ENCODE measurements at regions not wholly inside any gene's neighbourhood (a gene's known extent, or its start where the extent isn't known, plus 50 kb on each side); places are given as distances from the start of the nearest gene placed in this dataset.

- no peak overlapping the region for H2AFZ ChIP-seq (ENCODE audit: low read length)
- H3K23ac ChIP-seq (ENCODE audit: insufficient read length, low read depth, low read length), result no peak overlapping the region
- H2BK15ac ChIP-seq (ENCODE audit: low read depth, low read length), result no peak overlapping the region
- no peak overlapping the region for H2BK12ac ChIP-seq (ENCODE audit: insufficient read length, low read depth, low read length)
- WGBS (ENCODE audit: extremely low coverage, insufficient read length, low lambda C conversion rate), result no CpG with 5 or more reads among the region's 1 CpG
- no peaks in the 10 kb centered on the region for H3K23me2 ChIP-seq (ENCODE audit: insufficient read length, low read depth, low read length, poor library complexity, severe bottlenecking)
- H4K20me1 ChIP-seq (ENCODE audit: control insufficient read depth, insufficient read depth, insufficient read length), result no peaks in the 10 kb centered on the region
- no peak overlapping the region for H4K8ac ChIP-seq (replicated peaks; ENCODE audit: insufficient read length, low read depth, low read length)
- H3K27me3 ChIP-seq (ENCODE audit: insufficient read depth, low read length), result no peaks in the 10 kb centered on the region
- H3K9me3 ChIP-seq (ENCODE audit: control insufficient read depth, low read depth, low read length), result no peaks in the 10 kb centered on the region
- no peaks in the 10 kb centered on the region for H3K79me2 ChIP-seq (ENCODE audit: insufficient read depth, low read length)
- H3T11ph ChIP-seq (ENCODE audit: low read length), result no peak overlapping the region
- no peaks in the 10 kb centered on the region for H3K4me1 ChIP-seq (ENCODE audit: insufficient read depth, low read length)
- no peak overlapping the region for H3K14ac ChIP-seq (ENCODE audit: insufficient read depth, low read length)
- H3K9ac ChIP-seq (ENCODE audit: extremely low read depth, insufficient read length, low read length), result no peak overlapping the region
- no peak for DNase-seq
- no peak overlapping the region for H2AK5ac ChIP-seq (ENCODE audit: insufficient read length, low read length)
- no peak overlapping the region for H2BK20ac ChIP-seq (ENCODE audit: low read depth, low read length, poor library complexity, severe bottlenecking)
- H4K91ac ChIP-seq (ENCODE audit: insufficient read length, low read depth, low read length), result no peak overlapping the region
- H4K5ac ChIP-seq (ENCODE audit: insufficient read length, low read depth, low read length), result no peak overlapping the region
- H3K4me2 ChIP-seq (ENCODE audit: insufficient read depth, insufficient read length, low read length), result no peak overlapping the region
- no peak overlapping the region for H3K27ac Mint-ChIP-seq
- H3K4ac ChIP-seq (ENCODE audit: low read depth, low read length), result no peak overlapping the region
- H3K4me1 Mint-ChIP-seq, result peaks cover 6 to 20% of the 10 kb centered on the region in 2 experiments; a peak in 3 of 4 replicates
- H3K4me3 Mint-ChIP-seq, result no peak overlapping the region
- peaks cover 44 to 49% of the 10 kb centered on the region in 2 experiments for H3K9me3 Mint-ChIP-seq
- H3K27me3 Mint-ChIP-seq (ENCODE audit: low read depth), result no peaks in the 10 kb centered on the region
- H2BK120ac ChIP-seq (ENCODE audit: low read depth, low read length, poor library complexity, severe bottlenecking), result no peak overlapping the region
- H3K56ac ChIP-seq (ENCODE audit: insufficient read length, low read depth, low read length), result no peak overlapping the region
- peaks cover 30 to 66% (median 38%) of the 10 kb centered on the region in 3 experiments for H3K36me3 Mint-ChIP-seq (ENCODE audit: insufficient read depth in 1 of 3, low read depth in 3 of 3)
- H3K27ac ChIP-seq (ENCODE audit: insufficient read length, low read depth, low read length), result no peak overlapping the region
- TF ChIP-seq CTCF (conservative IDR thresholded peaks at IDR 0.05), result no peak
- H3K18ac ChIP-seq (ENCODE audit: insufficient read length, low read depth, low read length), result no peak overlapping the region
- no peaks in the 10 kb centered on the region for H3K79me1 ChIP-seq (ENCODE audit: insufficient read depth, low read depth, low read length, poor library complexity, severe bottlenecking)
- H2BK5ac ChIP-seq (ENCODE audit: insufficient read length, low read length), result no peak overlapping the region
Observed at GRCh38 chr5:12614608-12615007, 710.4 kb upstream of the CTNND2 start.
